NCI-H1694 treated with DMSO at 0.1 percent for 48 hours (cell line): ENCODE measurements at regions not wholly inside any gene's neighbourhood (a gene's known extent, or its start where the extent isn't known, plus 50 kb on each side); places are given as distances from the start of the nearest gene placed in this dataset.

Experiments
- DNase-seq: peaks from one replicate; lab custom pipeline; 2025; lab: John Stamatoyannopoulos, UW

GRCh38 chr12:113684908-113685782 is 213.5 kb upstream of the LHX5 start:
- DNase-seq = peak; percentile 17

- peak; percentile 42 for DNase-seq
These were observed 212.6 kb upstream of the LHX5 start for GRCh38 chr12:113684053-113684907.

GRCh38 chr12:113683574-113683973 is 211.9 kb upstream of the LHX5 start:
- peak; percentile 33 for DNase-seq

- DNase-seq = no peak
These were observed 209.2 kb upstream of the LHX5 start for GRCh38 chr12:113680868-113681267.

- DNase-seq = no peak
These were observed 206.8 kb upstream of the LHX5 start for GRCh38 chr12:113678223-113679119.

- no peak for DNase-seq
These were observed 204.9 kb upstream of the LHX5 start for GRCh38 chr12:113676547-113676946.

- DNase-seq = no peak
These were observed 204.4 kb upstream of the LHX5 start for GRCh38 chr12:113676117-113676516.

GRCh38 chr12:113674996-113675395 is 203.3 kb upstream of the LHX5 start:
- no peak for DNase-seq

- DNase-seq = no peak
These were observed 202.6 kb upstream of the LHX5 start for GRCh38 chr12:113674302-113674701.

GRCh38 chr12:113673458-113674238 is 202.0 kb upstream of the LHX5 start:
- no peak for DNase-seq

- no peak for DNase-seq
These were observed 199.1 kb upstream of the LHX5 start for GRCh38 chr12:113670742-113671141.

GRCh38 chr12:113667676-113668356 is 196.1 kb upstream of the LHX5 start:
- DNase-seq = no peak

- no peak for DNase-seq
These were observed 195.4 kb upstream of the LHX5 start for GRCh38 chr12:113667095-113667494.

- DNase-seq = no peak
These were observed 194.6 kb upstream of the LHX5 start for GRCh38 chr12:113666223-113666622.

- no peak for DNase-seq
These were observed 193.8 kb upstream of the LHX5 start for GRCh38 chr12:113665457-113665856.

- no peak for DNase-seq
These were observed 192.6 kb upstream of the LHX5 start for GRCh38 chr12:113664224-113664681.

GRCh38 chr12:113663396-113663795 is 191.7 kb upstream of the LHX5 start:
- DNase-seq = no peak

GRCh38 chr12:113660936-113661335 is 189.3 kb upstream of the LHX5 start:
- DNase-seq = no peak

GRCh38 chr12:113659416-113659815 is 187.7 kb upstream of the LHX5 start:
- no peak for DNase-seq

GRCh38 chr12:113659015-113659414 is 187.3 kb upstream of the LHX5 start:
- no peak for DNase-seq
